NCI-H128 (cell line): ENCODE measurements at regions not wholly inside any gene's neighbourhood (a gene's known extent, or its start where the extent isn't known, plus 50 kb on each side); places are given as distances from the start of the nearest gene placed in this dataset.
"Not testable (repeated sequence)": the region's sequence is repeated elsewhere in the genome, so short reads cannot be mapped to it uniquely, and the experiment has no call there.

ENCODE experiments used
- DNase-seq: peaks from one replicate; lab custom pipeline; 2025; ENCODE audit not compliant: unreplicated experiment; lab: John Stamatoyannopoulos, UW

GRCh38 chr2:129924115-129924514 lies 55.4 kb upstream of the RAB6C start:
- not testable (repeated sequence) for DNase-seq

GRCh38 chr2:129925381-129925780 lies 54.1 kb upstream of the RAB6C start:
- DNase-seq = no peak

DNA sequence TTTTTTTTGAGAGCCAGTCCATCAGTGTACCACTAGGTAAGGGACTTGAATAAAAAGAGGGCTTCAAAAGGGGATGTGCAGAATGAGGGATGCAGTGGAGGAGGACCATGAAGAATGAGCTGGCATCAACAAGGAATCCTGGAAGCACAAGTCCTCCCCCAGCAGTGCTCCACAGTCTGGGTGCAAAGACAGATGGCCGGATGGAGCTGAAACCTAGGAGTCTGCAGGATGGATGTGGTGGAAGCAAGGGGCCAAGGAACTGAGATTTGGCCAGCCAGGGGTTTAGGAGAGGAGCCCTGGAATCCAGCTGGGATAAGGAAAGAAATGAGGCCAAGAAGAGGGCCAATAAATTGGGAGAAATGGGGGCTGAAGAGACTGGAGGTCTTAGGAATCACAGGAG lies 51.8 kb upstream of the RAB6C start:
- DNase-seq = no peak

DNA sequence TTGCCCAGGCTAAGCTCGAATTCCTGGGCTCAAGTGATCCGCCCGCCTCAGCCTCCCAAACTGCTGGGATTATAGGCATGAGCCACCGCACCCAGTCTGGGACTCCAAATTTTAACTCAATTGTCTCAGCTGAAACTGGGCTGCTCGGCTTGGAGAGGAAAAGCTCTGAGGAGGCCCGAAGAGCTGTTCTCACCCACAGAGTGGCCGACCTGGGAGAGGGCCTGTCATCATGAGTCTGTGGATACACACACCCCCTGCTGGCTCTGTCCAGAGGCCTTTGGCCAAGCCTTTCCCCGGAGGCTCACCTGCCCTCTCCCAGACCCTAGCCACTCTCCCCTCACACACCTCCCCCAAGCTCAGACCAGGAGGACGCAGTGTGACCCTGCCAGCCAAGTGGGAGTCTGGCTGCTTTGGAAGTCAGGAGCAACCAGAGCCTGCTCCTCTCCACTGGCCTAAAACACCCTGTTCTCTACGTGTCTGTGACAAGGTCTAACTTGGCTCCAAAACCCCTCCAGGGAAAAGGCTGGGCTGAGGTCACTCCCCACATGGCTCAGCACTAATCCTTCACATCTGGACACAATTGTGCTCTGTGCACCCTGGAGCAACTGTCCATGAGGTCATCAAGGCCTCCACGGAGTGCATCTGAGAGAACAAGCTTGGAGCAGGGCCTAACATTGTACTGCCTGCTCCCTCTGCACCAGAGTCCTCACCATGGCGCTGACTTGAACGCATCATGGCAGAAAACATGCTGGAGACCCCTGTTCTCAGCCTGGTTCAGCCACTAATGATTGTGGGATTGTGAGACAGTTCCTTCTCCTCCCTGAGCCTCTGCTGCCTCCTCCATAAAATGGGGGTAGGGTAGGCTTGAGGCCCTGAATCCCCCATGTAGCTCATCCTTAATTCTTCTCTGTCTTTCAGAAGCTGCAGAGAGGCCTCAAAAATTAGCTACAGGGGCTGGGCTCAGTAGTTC lies 49.9 kb upstream of the RAB6C start:
- no peak for DNase-seq
